ENCODE measurements at regions not wholly inside any gene's neighbourhood (a gene's known extent, or its start where the extent isn't known, plus 50 kb on each side); places are given as distances from the start of the nearest gene placed in this dataset.

DNA sequence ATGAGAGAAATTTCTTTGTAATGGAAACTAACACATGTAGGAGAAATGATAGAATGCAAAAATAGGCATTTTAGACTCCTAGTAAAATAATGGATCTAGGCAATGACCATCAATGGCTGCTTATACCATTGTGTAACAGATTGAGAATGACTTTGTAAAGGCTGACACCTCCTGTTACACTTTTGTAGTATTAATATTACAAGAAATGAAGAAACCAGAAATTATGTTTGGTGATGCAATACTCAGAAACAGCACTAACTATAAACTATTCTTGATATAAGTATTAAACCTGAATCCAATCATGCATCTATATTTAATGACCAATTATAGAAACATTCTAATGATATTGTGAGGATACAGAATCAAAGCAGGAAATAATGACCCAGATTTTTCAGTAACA lies 108.5 kb upstream of the CNTN1 start:
- Mint-ChIP-seq H3K36me3 (peaks cover 36% of the 10 kb centered on the region), H3K27me3 (ENCODE audit: low read depth) (no peaks in the 10 kb centered on the region; the same call in 1 of the 2 replicates), H3K4me1 (no peaks in the 10 kb centered on the region), H3K4me3 (no peak overlapping the region), H3K27ac (no peak overlapping the region), H3K9me3 (peaks cover 57% of the 10 kb centered on the region)
- ATAC-seq (no peak), DNase-seq (ENCODE audit: low spot score) (no peak)
- ChIA-PET POLR2A (no interaction called here), CTCF (no interaction called here)
- TF ChIP-seq, protein P1, sequence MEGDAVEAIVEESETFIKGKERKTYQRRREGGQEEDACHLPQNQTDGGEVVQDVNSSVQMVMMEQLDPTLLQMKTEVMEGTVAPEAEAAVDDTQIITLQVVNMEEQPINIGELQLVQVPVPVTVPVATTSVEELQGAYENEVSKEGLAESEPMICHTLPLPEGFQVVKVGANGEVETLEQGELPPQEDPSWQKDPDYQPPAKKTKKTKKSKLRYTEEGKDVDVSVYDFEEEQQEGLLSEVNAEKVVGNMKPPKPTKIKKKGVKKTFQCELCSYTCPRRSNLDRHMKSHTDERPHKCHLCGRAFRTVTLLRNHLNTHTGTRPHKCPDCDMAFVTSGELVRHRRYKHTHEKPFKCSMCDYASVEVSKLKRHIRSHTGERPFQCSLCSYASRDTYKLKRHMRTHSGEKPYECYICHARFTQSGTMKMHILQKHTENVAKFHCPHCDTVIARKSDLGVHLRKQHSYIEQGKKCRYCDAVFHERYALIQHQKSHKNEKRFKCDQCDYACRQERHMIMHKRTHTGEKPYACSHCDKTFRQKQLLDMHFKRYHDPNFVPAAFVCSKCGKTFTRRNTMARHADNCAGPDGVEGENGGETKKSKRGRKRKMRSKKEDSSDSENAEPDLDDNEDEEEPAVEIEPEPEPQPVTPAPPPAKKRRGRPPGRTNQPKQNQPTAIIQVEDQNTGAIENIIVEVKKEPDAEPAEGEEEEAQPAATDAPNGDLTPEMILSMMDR (IDR thresholded peaks at IDR 0.05) = no peak
- TF ChIP-seq NFATC4 (CRISPR knock-in tag; IDR thresholded peaks at IDR 0.05) = no peak
- TF ChIP-seq, protein P2, sequence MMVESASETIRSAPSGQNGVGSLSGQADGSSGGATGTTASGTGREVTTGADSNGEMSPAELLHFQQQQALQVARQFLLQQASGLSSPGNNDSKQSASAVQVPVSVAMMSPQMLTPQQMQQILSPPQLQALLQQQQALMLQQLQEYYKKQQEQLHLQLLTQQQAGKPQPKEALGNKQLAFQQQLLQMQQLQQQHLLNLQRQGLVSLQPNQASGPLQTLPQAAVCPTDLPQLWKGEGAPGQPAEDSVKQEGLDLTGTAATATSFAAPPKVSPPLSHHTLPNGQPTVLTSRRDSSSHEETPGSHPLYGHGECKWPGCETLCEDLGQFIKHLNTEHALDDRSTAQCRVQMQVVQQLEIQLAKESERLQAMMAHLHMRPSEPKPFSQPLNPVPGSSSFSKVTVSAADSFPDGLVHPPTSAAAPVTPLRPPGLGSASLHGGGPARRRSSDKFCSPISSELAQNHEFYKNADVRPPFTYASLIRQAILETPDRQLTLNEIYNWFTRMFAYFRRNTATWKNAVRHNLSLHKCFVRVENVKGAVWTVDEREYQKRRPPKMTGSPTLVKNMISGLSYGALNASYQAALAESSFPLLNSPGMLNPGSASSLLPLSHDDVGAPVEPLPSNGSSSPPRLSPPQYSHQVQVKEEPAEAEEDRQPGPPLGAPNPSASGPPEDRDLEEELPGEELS (CRISPR knock-in tag; IDR thresholded peaks at IDR 0.05) = no peak
- TF ChIP-seq, protein P3, sequence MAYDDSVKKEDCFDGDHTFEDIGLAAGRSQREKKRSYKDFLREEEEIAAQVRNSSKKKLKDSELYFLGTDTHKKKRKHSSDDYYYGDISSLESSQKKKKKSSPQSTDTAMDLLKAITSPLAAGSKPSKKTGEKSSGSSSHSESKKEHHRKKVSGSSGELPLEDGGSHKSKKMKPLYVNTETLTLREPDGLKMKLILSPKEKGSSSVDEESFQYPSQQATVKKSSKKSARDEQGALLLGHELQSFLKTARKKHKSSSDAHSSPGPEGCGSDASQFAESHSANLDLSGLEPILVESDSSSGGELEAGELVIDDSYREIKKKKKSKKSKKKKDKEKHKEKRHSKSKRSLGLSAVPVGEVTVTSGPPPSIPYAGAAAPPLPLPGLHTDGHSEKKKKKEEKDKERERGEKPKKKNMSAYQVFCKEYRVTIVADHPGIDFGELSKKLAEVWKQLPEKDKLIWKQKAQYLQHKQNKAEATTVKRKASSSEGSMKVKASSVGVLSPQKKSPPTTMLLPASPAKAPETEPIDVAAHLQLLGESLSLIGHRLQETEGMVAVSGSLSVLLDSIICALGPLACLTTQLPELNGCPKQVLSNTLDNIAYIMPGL (CRISPR knock-in tag; IDR thresholded peaks at IDR 0.05) = no peak
- TF ChIP-seq EMX1 (CRISPR knock-in tag; IDR thresholded peaks at IDR 0.05) = no peak
- TF ChIP-seq ZNF219 (CRISPR knock-in tag; IDR thresholded peaks at IDR 0.05; ENCODE audit: borderline replicate concordance) = no peak
- TF ChIP-seq, protein P4, sequence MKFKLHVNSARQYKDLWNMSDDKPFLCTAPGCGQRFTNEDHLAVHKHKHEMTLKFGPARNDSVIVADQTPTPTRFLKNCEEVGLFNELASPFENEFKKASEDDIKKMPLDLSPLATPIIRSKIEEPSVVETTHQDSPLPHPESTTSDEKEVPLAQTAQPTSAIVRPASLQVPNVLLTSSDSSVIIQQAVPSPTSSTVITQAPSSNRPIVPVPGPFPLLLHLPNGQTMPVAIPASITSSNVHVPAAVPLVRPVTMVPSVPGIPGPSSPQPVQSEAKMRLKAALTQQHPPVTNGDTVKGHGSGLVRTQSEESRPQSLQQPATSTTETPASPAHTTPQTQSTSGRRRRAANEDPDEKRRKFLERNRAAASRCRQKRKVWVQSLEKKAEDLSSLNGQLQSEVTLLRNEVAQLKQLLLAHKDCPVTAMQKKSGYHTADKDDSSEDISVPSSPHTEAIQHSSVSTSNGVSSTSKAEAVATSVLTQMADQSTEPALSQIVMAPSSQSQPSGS (CRISPR knock-in tag; IDR thresholded peaks at IDR 0.05; ENCODE audit: borderline replicate concordance, low read depth) = no peak
- no peak for TF ChIP-seq ZNF671 (CRISPR knock-in tag; IDR thresholded peaks at IDR 0.05)
- TF ChIP-seq, protein P5, sequence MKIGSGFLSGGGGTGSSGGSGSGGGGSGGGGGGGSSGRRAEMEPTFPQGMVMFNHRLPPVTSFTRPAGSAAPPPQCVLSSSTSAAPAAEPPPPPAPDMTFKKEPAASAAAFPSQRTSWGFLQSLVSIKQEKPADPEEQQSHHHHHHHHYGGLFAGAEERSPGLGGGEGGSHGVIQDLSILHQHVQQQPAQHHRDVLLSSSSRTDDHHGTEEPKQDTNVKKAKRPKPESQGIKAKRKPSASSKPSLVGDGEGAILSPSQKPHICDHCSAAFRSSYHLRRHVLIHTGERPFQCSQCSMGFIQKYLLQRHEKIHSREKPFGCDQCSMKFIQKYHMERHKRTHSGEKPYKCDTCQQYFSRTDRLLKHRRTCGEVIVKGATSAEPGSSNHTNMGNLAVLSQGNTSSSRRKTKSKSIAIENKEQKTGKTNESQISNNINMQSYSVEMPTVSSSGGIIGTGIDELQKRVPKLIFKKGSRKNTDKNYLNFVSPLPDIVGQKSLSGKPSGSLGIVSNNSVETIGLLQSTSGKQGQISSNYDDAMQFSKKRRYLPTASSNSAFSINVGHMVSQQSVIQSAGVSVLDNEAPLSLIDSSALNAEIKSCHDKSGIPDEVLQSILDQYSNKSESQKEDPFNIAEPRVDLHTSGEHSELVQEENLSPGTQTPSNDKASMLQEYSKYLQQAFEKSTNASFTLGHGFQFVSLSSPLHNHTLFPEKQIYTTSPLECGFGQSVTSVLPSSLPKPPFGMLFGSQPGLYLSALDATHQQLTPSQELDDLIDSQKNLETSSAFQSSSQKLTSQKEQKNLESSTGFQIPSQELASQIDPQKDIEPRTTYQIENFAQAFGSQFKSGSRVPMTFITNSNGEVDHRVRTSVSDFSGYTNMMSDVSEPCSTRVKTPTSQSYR (CRISPR knock-in tag; IDR thresholded peaks at IDR 0.05) = no peak
- TF ChIP-seq, protein P6, sequence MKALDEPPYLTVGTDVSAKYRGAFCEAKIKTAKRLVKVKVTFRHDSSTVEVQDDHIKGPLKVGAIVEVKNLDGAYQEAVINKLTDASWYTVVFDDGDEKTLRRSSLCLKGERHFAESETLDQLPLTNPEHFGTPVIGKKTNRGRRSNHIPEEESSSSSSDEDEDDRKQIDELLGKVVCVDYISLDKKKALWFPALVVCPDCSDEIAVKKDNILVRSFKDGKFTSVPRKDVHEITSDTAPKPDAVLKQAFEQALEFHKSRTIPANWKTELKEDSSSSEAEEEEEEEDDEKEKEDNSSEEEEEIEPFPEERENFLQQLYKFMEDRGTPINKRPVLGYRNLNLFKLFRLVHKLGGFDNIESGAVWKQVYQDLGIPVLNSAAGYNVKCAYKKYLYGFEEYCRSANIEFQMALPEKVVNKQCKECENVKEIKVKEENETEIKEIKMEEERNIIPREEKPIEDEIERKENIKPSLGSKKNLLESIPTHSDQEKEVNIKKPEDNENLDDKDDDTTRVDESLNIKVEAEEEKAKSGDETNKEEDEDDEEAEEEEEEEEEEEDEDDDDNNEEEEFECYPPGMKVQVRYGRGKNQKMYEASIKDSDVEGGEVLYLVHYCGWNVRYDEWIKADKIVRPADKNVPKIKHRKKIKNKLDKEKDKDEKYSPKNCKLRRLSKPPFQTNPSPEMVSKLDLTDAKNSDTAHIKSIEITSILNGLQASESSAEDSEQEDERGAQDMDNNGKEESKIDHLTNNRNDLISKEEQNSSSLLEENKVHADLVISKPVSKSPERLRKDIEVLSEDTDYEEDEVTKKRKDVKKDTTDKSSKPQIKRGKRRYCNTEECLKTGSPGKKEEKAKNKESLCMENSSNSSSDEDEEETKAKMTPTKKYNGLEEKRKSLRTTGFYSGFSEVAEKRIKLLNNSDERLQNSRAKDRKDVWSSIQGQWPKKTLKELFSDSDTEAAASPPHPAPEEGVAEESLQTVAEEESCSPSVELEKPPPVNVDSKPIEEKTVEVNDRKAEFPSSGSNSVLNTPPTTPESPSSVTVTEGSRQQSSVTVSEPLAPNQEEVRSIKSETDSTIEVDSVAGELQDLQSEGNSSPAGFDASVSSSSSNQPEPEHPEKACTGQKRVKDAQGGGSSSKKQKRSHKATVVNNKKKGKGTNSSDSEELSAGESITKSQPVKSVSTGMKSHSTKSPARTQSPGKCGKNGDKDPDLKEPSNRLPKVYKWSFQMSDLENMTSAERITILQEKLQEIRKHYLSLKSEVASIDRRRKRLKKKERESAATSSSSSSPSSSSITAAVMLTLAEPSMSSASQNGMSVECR (CRISPR knock-in tag; IDR thresholded peaks at IDR 0.05; ENCODE audit: borderline replicate concordance) = no peak
- TF ChIP-seq TP53 (CRISPR knock-in tag; IDR thresholded peaks at IDR 0.05) = no peak
- TF ChIP-seq GTF2I (CRISPR knock-in tag; conservative IDR thresholded peaks at IDR 0.05) = no peak
- TF ChIP-seq JUN (CRISPR knock-in tag; IDR thresholded peaks at IDR 0.05) = no peak
- no peak for TF ChIP-seq PRRX2 (CRISPR knock-in tag; IDR thresholded peaks at IDR 0.05)
